Ishikawa (cell line): ENCODE measurements at regions not wholly inside any gene's neighbourhood (a gene's known extent, or its start where the extent isn't known, plus 50 kb on each side); places are given as distances from the start of the nearest gene placed in this dataset.

Experiments used
- CEBPB ChIP-seq: IDR thresholded peaks from 2 replicates; pipeline ENCODE4 v1.6.1; 2012
- CREB1 ChIP-seq: IDR thresholded peaks from 2 replicates; pipeline ENCODE4 v1.6.1; 2012; ENCODE audit warnings: low read depth
- EGR1 ChIP-seq: IDR thresholded peaks from 2 replicates; pipeline ENCODE4 v1.6.1; 2012
- EP300 ChIP-seq: IDR thresholded peaks from 2 replicates; pipeline ENCODE4 v1.6.1; 2012; ENCODE audit warnings: borderline replicate concordance
- FOXM1 ChIP-seq: IDR thresholded peaks from 2 replicates; pipeline ENCODE4 v1.6.1; 2012; ENCODE audit warnings: low read depth, borderline replicate concordance
- NFIC ChIP-seq: IDR thresholded peaks from 2 replicates; pipeline ENCODE4 v1.6.1; 2012
- RAD21 ChIP-seq: IDR thresholded peaks from 2 replicates; pipeline ENCODE4 v1.6.1; 2012; ENCODE audit warnings: low read depth
- TAF1 ChIP-seq: IDR thresholded peaks from 2 replicates; pipeline ENCODE4 v1.6.1; 2012; ENCODE audit warnings: low read depth, mild to moderate bottlenecking
- TCF12 ChIP-seq: IDR thresholded peaks from 2 replicates; pipeline ENCODE4 v1.6.1; 2012; ENCODE audit warnings: low read depth
- TEAD4 ChIP-seq: IDR thresholded peaks from 2 replicates; pipeline ENCODE4 v1.6.1; 2012
- YY1 ChIP-seq: IDR thresholded peaks from 2 replicates; pipeline ENCODE4 v1.6.1; 2012; ENCODE audit warnings: low read depth
- ZBTB7A ChIP-seq: IDR thresholded peaks from 2 replicates; pipeline ENCODE4 v1.6.1; 2012; ENCODE audit warnings: low read depth
- TF ChIP-seq, protein P1 (sequence below): IDR thresholded peaks from 2 replicates; pipeline ENCODE4 v1.6.1; 2012; ENCODE audit warnings: low read depth, mild to moderate bottlenecking
- TF ChIP-seq, protein P2 (sequence below): IDR thresholded peaks from 2 replicates; pipeline ENCODE4 v1.6.1; 2012
- TF ChIP-seq, protein P3 (sequence below): IDR thresholded peaks from 2 replicates; pipeline ENCODE4 v1.6.1; 2012

DNA sequence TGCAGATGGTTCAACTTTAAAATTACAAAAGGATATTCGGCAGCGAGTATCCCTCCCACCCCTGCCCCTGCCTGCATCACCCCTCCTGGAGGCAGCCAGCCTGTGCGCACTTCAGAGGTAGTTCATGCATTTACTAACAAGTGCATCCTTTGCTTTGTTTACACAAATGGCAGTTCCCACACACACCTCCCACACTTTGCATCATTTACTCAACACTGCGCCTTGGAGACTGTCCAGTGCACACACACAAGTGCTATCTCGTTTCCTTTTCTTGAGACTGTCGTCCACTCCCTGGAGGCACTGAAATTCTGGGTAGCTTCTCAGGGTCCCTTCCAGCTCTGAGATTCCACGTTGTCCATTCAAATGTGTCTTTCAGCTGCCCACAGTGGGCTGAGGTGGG lies 53.1 kb upstream of the VSX1 start:
- no peak for TF ChIP-seq ZBTB7A
- no peak for TF ChIP-seq NFIC

DNA sequence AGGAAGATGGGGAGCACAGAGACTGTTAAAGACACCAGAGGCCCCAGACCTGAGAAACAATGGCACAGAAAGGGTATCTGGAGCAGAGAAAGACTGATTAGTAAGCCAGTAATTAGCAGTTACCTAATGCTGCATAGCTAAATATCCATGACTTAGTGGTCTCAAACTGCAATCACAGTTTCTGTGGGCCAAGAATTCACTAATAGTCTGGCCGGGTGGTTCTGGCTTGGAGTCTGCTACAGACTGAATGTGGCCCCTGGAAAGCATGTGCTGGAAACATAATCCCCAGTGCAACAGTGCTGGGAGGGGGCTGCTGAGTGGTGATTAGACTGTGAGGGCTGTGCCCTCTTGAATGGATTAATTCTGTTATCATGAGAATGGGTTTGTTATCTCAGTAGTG lies 54.1 kb upstream of the VSX1 start:
- TF ChIP-seq ZBTB7A (no peak), YY1 (no peak), CEBPB (no peak), TAF1 (no peak)
- TF ChIP-seq, protein P1, sequence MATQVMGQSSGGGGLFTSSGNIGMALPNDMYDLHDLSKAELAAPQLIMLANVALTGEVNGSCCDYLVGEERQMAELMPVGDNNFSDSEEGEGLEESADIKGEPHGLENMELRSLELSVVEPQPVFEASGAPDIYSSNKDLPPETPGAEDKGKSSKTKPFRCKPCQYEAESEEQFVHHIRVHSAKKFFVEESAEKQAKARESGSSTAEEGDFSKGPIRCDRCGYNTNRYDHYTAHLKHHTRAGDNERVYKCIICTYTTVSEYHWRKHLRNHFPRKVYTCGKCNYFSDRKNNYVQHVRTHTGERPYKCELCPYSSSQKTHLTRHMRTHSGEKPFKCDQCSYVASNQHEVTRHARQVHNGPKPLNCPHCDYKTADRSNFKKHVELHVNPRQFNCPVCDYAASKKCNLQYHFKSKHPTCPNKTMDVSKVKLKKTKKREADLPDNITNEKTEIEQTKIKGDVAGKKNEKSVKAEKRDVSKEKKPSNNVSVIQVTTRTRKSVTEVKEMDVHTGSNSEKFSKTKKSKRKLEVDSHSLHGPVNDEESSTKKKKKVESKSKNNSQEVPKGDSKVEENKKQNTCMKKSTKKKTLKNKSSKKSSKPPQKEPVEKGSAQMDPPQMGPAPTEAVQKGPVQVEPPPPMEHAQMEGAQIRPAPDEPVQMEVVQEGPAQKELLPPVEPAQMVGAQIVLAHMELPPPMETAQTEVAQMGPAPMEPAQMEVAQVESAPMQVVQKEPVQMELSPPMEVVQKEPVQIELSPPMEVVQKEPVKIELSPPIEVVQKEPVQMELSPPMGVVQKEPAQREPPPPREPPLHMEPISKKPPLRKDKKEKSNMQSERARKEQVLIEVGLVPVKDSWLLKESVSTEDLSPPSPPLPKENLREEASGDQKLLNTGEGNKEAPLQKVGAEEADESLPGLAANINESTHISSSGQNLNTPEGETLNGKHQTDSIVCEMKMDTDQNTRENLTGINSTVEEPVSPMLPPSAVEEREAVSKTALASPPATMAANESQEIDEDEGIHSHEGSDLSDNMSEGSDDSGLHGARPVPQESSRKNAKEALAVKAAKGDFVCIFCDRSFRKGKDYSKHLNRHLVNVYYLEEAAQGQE: no peak
- TF ChIP-seq, protein P2, sequence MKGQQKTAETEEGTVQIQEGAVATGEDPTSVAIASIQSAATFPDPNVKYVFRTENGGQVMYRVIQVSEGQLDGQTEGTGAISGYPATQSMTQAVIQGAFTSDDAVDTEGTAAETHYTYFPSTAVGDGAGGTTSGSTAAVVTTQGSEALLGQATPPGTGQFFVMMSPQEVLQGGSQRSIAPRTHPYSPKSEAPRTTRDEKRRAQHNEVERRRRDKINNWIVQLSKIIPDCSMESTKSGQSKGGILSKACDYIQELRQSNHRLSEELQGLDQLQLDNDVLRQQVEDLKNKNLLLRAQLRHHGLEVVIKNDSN: no peak
- TF ChIP-seq, protein P3, sequence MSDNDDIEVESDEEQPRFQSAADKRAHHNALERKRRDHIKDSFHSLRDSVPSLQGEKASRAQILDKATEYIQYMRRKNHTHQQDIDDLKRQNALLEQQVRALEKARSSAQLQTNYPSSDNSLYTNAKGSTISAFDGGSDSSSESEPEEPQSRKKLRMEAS: no peak

DNA sequence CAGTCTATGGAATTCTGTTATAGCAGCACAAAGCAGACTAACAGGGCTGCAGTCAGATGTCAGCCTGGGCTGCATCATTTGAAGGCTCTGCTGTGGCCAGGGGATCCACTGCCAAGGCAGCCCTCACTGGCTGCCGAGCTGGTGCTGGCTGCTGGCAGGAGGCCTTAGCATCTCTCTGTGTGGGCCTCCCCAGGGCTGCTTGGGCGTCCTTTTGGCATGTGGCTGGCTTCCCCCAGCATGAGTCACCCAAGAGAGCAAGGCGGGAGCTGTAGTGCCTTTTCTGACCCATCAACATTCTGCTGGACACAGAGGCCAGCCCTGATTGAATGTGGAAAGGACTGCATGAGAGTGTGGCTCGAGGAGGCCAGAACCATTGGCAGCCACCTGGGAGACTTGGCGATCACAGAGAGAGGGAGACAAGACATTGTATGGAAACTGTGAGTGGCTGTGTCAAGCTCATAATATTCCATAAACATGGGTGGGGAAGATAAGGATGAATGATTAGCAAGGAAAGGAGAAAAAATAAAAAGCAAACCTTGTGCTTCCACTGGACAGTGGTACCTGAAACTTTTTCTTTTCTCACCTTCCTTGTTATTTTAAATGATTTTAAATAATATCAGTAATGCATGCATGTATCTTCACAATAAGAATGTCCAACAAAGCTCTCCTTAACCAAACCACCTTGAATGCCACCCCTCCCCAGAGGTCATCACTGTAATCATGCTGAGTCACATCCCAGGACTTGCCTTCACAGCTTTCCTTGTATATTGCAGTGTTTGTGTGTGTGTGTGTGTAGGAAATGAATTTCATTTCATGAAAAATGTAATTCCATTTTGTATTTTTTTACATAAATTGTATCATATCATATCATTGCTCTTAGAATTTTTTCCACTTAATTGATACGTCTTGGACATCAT lies 55.0 kb upstream of the VSX1 start:
- TF ChIP-seq RAD21 (no peak; the same call in 1 of the 2 replicates), NFIC (peak; percentile 34; the same call in 1 of the 2 replicates), FOXM1 (no peak)
- TF ChIP-seq, protein P3: peak; percentile 75

DNA sequence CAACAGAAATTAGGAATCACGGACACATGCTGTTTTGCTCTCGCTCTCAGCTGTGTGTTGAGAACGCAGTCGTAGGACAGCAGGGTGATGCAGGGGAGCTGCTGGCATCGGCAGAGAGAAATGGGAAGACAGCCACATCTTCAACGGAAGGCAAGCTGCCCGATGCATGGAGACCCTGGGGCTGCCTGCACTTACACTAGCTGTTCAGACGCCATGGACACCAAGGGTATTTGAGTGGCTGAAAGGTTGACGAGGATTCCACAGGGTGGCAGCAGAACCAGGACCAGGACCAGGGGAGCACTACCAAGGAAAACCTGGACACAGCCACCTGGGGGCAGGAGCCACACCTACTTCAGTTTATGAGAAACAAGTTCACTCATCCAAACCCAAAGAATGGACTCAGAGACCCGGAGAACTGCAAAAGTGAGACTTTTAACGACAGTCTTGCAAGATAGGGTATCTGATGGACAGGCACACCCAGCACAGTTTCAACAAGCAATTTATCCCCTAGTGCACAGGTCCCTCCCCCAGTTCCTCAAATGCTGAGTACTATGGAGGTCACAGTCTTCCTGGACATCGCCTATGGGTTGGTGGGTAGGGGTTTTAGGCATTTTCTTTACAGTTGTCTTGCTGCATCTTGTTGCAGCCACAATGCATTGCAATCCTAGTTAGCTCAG lies 56.3 kb upstream of the ENTPD6 start:
- TF ChIP-seq RAD21: peak; percentile 30
- TF ChIP-seq, protein P2: no peak

DNA sequence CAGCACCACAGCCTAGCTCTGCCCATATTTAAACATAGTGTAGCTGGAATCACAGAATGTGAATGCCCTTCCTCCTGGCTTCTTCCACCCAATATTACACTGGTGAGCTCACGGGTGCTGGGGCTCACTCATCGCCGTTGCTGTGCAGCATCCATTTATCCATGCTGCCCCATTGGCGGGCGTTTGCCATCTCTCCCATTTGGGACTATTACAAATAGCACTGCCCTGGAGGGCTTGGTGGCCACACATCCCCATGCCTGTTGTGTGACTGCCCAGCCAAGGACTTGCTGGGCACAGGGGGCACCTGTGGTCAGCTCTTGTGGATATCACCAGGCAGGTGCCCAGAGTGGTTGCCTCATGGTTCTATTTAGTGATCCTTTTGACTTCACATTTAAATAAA lies 54.5 kb upstream of the ENTPD6 start:
- TF ChIP-seq TCF12: no peak
- TF ChIP-seq NFIC: no peak
- TF ChIP-seq TAF1: no peak
- TF ChIP-seq EP300: no peak
- TF ChIP-seq EGR1: no peak
- no peak for TF ChIP-seq CREB1
- TF ChIP-seq, protein P3: no peak
- no peak for TF ChIP-seq ZBTB7A
- TF ChIP-seq CEBPB: no peak
- TF ChIP-seq TEAD4: no peak
- no peak for TF ChIP-seq YY1
- TF ChIP-seq FOXM1: no peak
- TF ChIP-seq, protein P1: no peak
- TF ChIP-seq, protein P2: no peak
- TF ChIP-seq RAD21: no peak

DNA sequence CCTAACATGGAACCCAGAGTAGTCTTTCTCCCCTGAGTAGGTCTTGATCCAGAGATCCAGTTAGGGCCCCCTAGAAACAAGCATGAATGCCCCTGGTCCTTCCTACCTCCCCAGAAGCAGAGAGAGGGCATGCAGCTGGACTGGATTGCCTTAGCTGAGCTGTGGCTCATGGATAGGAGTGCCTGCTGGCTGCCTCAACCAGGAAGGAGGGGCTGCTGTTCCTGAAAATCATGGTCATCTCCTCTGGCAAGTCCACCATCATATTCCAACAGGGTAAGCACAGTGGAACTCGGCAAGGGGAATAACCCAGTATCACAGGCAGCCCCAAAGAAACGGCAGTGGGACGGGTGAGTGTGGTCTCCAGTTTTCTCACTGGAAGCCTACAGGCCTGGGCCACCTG lies 53.1 kb upstream of the ENTPD6 start:
- TF ChIP-seq, protein P1: no peak
- TF ChIP-seq TAF1: no peak
